ENCODE measurements at regions not wholly inside any gene's neighbourhood (a gene's known extent, or its start where the extent isn't known, plus 50 kb on each side); places are given as distances from the start of the nearest gene placed in this dataset.

DNA sequence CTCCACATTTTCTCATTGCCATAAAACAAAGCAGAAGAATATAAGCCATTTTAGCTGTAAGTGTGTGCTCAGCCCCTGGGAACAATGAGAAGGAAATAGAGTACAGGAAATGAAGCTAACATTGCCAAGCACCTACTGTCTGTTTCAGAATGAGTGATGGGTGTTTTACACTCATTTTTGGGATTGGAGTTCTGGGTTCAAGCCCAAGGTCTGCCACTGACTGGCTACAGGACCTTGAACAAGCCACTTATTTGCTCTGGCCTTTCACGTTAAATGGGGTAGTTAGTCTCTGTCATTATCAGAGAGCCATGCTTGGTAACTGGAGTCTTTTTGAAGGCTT lies 80.7 kb upstream of the KAZN start:
- H3K4me3 ChIP-seq (ENCODE audit: low read length): no peak overlapping the region
- H3K27me3 ChIP-seq (ENCODE audit: control insufficient read depth, low read length): peaks cover 18% of the 10 kb centered on the region
- no peaks in the 10 kb centered on the region for H3K9me3 ChIP-seq (ENCODE audit: control insufficient read depth, insufficient read depth, low read length)
- H4K20me1 ChIP-seq (ENCODE audit: control insufficient read depth, insufficient read depth, low read depth, low read length): no peaks in the 10 kb centered on the region
- TF ChIP-seq, protein P1, sequence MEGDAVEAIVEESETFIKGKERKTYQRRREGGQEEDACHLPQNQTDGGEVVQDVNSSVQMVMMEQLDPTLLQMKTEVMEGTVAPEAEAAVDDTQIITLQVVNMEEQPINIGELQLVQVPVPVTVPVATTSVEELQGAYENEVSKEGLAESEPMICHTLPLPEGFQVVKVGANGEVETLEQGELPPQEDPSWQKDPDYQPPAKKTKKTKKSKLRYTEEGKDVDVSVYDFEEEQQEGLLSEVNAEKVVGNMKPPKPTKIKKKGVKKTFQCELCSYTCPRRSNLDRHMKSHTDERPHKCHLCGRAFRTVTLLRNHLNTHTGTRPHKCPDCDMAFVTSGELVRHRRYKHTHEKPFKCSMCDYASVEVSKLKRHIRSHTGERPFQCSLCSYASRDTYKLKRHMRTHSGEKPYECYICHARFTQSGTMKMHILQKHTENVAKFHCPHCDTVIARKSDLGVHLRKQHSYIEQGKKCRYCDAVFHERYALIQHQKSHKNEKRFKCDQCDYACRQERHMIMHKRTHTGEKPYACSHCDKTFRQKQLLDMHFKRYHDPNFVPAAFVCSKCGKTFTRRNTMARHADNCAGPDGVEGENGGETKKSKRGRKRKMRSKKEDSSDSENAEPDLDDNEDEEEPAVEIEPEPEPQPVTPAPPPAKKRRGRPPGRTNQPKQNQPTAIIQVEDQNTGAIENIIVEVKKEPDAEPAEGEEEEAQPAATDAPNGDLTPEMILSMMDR (IDR thresholded peaks at IDR 0.05; ENCODE audit: low read depth, low read length, poor library complexity, severe bottlenecking): no peak
- no peak for TF ChIP-seq EZH2phosphoT487 (IDR thresholded peaks at IDR 0.05; ENCODE audit: borderline replicate concordance, low read length)
- H3K27ac ChIP-seq (ENCODE audit: low read depth, low read length): no peak overlapping the region
- no peaks in the 10 kb centered on the region for H3K79me2 ChIP-seq (ENCODE audit: control insufficient read depth, low read length)
- no peaks in the 10 kb centered on the region for H3K9me2 ChIP-seq (replicated peaks; ENCODE audit: control insufficient read depth, low read length)
- no peak overlapping the region for H3K4me2 ChIP-seq (ENCODE audit: low read length)
- no peaks in the 10 kb centered on the region for H3F3A ChIP-seq (ENCODE audit: control insufficient read depth, insufficient read depth)
- H3K4me1 ChIP-seq (ENCODE audit: control insufficient read depth, low read length): no peaks in the 10 kb centered on the region
- no peaks in the 10 kb centered on the region for H3K36me3 ChIP-seq (ENCODE audit: control insufficient read depth, low read length)

DNA sequence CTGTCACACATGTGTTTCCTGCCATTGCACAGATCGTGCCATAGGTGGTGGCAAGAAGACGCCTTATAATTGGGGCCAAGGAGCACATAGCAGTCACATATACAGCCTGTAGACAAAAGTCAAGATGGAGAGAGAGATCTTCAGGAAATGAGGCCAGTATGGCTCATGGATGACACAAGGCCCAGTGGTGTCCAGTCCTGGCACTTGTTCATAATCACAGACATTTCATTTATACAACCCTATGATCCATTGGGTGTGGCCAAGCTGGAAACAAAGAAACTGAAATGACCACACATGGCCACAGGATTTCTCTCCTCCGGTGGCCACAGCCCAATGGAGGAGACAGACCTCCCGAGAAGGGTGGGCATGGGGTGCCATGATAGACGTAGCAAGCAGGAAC lies 78.5 kb upstream of the KAZN start:
- H3K4me1 ChIP-seq (ENCODE audit: control insufficient read depth, low read length): no peaks in the 10 kb centered on the region
- peaks cover 18% of the 10 kb centered on the region for H3K27me3 ChIP-seq (ENCODE audit: control insufficient read depth, low read length)
- H3K4me2 ChIP-seq (ENCODE audit: low read length): no peak overlapping the region
- no peaks in the 10 kb centered on the region for H3F3A ChIP-seq (ENCODE audit: control insufficient read depth, insufficient read depth)
- no peaks in the 10 kb centered on the region for H3K9me2 ChIP-seq (replicated peaks; ENCODE audit: control insufficient read depth, low read length)
- no peak for TF ChIP-seq EZH2phosphoT487 (IDR thresholded peaks at IDR 0.05; ENCODE audit: borderline replicate concordance, low read length)
- TF ChIP-seq, protein P1 (IDR thresholded peaks at IDR 0.05; ENCODE audit: low read depth, low read length, poor library complexity, severe bottlenecking): no peak
- H3K36me3 ChIP-seq (ENCODE audit: control insufficient read depth, low read length): no peaks in the 10 kb centered on the region
- H3K9me3 ChIP-seq (ENCODE audit: control insufficient read depth, insufficient read depth, low read length): no peaks in the 10 kb centered on the region
- H4K20me1 ChIP-seq (ENCODE audit: control insufficient read depth, insufficient read depth, low read depth, low read length): no peaks in the 10 kb centered on the region
- H3K79me2 ChIP-seq (ENCODE audit: control insufficient read depth, low read length): no peaks in the 10 kb centered on the region
- no peak overlapping the region for H3K4me3 ChIP-seq (ENCODE audit: low read length)
- no peak overlapping the region for H3K27ac ChIP-seq (ENCODE audit: low read depth, low read length)

DNA sequence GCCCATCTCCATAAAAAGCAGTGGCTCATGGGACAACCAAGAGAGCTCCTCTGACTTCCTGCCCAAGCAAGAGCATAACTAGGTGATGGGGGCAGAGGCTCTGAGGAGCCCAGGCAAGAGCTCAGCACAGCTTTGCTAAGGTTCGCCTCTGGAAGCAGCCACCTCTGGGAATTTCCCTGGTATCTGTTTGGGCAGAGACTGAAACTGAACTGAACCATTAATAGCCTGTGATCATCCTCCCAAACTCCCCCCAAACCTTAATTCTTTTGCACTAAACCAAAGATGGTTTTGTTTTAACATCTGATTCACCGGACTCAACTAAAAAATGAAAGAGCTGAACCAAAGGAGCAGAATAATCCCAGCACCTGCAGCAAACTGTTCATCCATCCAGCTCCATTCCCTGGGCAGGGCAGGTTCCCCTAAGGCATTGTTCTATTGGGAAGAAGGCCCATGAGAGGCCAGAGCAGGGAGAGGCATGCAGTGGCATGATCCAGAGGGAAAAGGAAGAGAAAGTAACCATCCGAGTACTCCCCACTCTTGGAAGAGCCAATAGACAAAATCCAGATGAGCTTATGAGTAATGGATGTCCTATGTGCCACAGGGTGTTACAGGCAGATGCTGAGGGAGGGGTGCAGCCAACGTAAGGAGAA lies 77.8 kb upstream of the KAZN start:
- H3K27ac ChIP-seq (ENCODE audit: low read depth, low read length): no peak overlapping the region
- no peak overlapping the region for H3K4me3 ChIP-seq (ENCODE audit: low read length)
- no peaks in the 10 kb centered on the region for H4K20me1 ChIP-seq (ENCODE audit: control insufficient read depth, insufficient read depth, low read depth, low read length)
- peaks cover 16% of the 10 kb centered on the region for H3K27me3 ChIP-seq (ENCODE audit: control insufficient read depth, low read length)
- H3K79me2 ChIP-seq (ENCODE audit: control insufficient read depth, low read length): no peaks in the 10 kb centered on the region
- H3F3A ChIP-seq (ENCODE audit: control insufficient read depth, insufficient read depth): no peaks in the 10 kb centered on the region
- H3K4me1 ChIP-seq (ENCODE audit: control insufficient read depth, low read length): no peaks in the 10 kb centered on the region
- TF ChIP-seq, protein P1 (IDR thresholded peaks at IDR 0.05; ENCODE audit: low read depth, low read length, poor library complexity, severe bottlenecking): no peak
- TF ChIP-seq EZH2phosphoT487 (IDR thresholded peaks at IDR 0.05; ENCODE audit: borderline replicate concordance, low read length): no peak
- H3K9me3 ChIP-seq (ENCODE audit: control insufficient read depth, insufficient read depth, low read length): no peaks in the 10 kb centered on the region
- H3K9me2 ChIP-seq (replicated peaks; ENCODE audit: control insufficient read depth, low read length): no peaks in the 10 kb centered on the region
- no peaks in the 10 kb centered on the region for H3K36me3 ChIP-seq (ENCODE audit: control insufficient read depth, low read length)
- no peak overlapping the region for H3K4me2 ChIP-seq (ENCODE audit: low read length)

All from DOHH2 (cell line).